H54 (cell line): ENCODE measurements at regions not wholly inside any gene's neighbourhood (a gene's known extent, or its start where the extent isn't known, plus 50 kb on each side); places are given as distances from the start of the nearest gene placed in this dataset.

ENCODE experiments used
- DNase-seq: peaks from one replicate; pipeline ENCODE4 v3.0.0; 2011; ENCODE audit warnings: low spot score, mixed read lengths; ENCODE audit not compliant: insufficient read length
- FAIRE-seq: peaks from 3 replicates; lab custom pipeline; 2011; peaks lifted over from hg19 to GRCh38; lab: Jason Lieb, UNC
- POLR2A ChIP-seq: IDR thresholded peaks from 2 replicates; pipeline ENCODE4 v1.6.1; 2011; ENCODE audit warnings: low read depth, mild to moderate bottlenecking, low read length

GRCh38 chr18:48488388-48488850, 50.4 kb upstream of the CTIF start:
- peak; percentile 69 for FAIRE-seq
- peak; percentile 29 for DNase-seq
- TF ChIP-seq POLR2A = no peak

DNA sequence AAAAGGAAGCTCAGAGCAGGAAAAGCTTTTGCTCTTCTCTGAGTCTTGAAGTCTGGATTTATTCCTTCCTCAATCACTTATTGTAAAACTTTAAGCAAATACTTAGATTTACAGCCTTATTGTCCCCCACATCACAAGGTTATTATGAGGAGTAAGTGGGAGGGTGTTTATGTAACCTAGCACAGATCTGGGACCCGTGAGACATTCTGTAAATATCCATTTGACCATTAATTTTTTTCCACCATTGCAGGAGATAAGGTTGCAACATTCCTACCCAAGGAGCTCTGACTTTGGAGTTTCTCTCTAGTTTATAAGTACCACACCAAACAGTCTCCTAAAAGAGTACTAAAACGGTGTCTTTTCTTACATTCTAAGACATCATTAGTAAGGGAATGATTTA, 52.1 kb upstream of the CTIF start:
- no peak for TF ChIP-seq POLR2A
- DNase-seq (no peak), FAIRE-seq (no peak)

DNA sequence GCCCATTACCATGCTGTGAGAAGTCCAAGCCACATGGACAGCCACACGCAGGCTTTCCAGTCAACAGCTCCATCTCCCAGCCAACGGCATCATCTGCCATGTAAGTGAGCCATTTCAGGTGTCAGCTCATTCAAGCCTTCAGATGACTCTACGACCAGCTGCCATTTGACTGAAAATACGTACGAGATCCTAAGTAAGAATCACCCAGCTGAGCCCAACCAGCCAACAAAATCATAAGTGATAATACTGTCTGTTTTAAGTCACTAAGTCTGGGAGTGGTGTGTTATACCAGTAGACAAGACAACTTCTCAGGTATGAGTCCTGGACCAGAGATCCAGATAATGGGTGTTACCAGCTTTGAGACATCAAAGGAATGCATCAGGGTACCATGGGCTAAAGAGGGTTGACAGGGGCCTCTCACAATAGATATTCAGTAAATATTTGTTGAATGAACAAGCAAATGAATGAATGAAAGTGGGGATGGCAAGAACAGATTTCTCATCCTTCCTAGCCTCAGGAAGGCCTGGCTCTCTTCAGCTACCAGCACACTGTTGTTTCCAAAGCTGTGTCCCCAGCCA, 52.9 kb upstream of the CTIF start:
- FAIRE-seq (no peak), DNase-seq (no peak)
- no peak for TF ChIP-seq POLR2A

- no peak for DNase-seq
- no peak for TF ChIP-seq POLR2A
- no peak for FAIRE-seq
These were observed 57.7 kb upstream of the CTIF start for GRCh38 chr18:48481092-48481491.

GRCh38 chr18:48479531-48479930, 59.3 kb upstream of the CTIF start:
- DNase-seq = no peak
- no peak for TF ChIP-seq POLR2A
- no peak for FAIRE-seq

GRCh38 chr18:48477348-48477747, 61.5 kb upstream of the CTIF start:
- no peak for FAIRE-seq
- no peak for DNase-seq
- TF ChIP-seq POLR2A = no peak

GRCh38 chr18:48476550-48476917, 62.3 kb upstream of the CTIF start:
- TF ChIP-seq POLR2A = no peak
- DNase-seq = no peak
- no peak for FAIRE-seq

- TF ChIP-seq POLR2A = no peak
- peak; percentile 74 for FAIRE-seq
- peak; percentile 36 for DNase-seq
These were observed 62.9 kb upstream of the CTIF start for GRCh38 chr18:48475635-48476549.

DNA sequence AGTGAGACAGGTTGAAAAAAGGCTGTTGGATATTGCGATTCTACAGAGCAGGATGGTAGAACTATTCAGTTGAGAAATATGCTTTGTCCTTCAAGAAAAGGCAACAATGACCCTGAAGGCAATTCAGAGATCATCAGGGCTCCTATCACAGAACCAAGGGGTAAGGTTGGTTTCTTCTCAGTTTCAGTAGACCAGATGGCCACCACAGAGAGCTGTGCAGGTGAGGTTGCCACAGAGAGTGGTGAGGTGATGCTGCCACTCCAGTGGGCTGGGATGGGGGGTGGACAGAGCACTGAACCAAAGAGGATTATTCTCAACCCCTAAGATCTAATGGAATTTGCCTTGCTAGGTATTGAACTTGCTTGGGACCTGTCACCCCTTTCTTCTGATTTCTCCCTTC, 64.6 kb upstream of the ZBTB7C start:
- TF ChIP-seq POLR2A = no peak
- no peak for FAIRE-seq

DNA sequence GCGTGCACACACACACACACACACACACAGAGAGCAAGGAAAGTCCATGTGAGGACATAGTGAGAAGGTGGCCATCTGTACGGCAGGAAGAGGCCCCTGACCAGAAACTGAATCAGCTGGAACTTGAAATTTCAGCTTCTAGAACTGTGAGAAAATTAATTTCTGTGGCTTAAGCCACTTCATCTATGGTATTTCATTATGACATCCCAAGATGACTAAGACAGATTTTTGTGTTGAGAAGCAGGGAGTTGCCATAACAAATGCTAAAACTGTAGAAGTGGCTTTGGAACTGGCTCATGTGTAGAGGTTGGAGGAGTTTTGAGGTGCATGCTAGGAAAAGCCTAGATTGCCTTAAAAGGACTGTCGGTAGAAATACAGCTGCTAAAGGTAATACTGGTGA, 63.4 kb upstream of the ZBTB7C start:
- no peak for TF ChIP-seq POLR2A
- FAIRE-seq (no peak), DNase-seq (no peak)

More for the DNA sequence above, 64.6 kb upstream of the ZBTB7C start:
- DNase-seq = no peak

- no peak for TF ChIP-seq POLR2A
- no peak for FAIRE-seq
- no peak for DNase-seq
These were observed 61.4 kb upstream of the ZBTB7C start for GRCh38 chr18:48470484-48471180.

- TF ChIP-seq POLR2A = no peak
- FAIRE-seq (no peak), DNase-seq (no peak)
These were observed 59.0 kb upstream of the ZBTB7C start for GRCh38 chr18:48468151-48468550.

- DNase-seq = no peak
- TF ChIP-seq POLR2A = no peak
- FAIRE-seq = no peak
These were observed 58.0 kb upstream of the ZBTB7C start for GRCh38 chr18:48467231-48467630.

DNA sequence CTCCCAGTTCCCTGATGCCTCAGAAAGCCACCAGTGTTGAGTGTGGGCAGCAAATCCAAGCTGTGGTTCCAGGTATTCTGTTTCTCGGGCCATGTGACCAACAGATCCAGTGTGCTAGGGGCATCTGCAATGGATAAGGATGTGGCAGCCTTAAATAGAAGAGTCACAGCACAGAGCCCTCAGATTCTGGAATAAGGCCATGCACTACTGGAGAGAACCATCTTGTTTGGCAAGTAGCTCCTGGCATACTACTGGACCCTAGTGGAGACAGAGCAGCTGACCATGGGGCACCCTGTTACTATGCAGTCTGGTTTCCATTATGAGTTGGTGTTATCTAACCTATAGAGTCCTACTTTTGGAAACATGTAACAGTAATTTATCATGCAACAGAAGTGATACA, 53.3 kb upstream of the ZBTB7C start:
- TF ChIP-seq POLR2A = no peak
- DNase-seq (no peak), FAIRE-seq (no peak)

- no peak for TF ChIP-seq POLR2A
- FAIRE-seq (no peak), DNase-seq (no peak)
These were observed 51.9 kb upstream of the ZBTB7C start for GRCh38 chr18:48460929-48461583.
